ENCODE measurements at regions not wholly inside any gene's neighbourhood (a gene's known extent, or its start where the extent isn't known, plus 50 kb on each side); places are given as distances from the start of the nearest gene placed in this dataset.

DNA sequence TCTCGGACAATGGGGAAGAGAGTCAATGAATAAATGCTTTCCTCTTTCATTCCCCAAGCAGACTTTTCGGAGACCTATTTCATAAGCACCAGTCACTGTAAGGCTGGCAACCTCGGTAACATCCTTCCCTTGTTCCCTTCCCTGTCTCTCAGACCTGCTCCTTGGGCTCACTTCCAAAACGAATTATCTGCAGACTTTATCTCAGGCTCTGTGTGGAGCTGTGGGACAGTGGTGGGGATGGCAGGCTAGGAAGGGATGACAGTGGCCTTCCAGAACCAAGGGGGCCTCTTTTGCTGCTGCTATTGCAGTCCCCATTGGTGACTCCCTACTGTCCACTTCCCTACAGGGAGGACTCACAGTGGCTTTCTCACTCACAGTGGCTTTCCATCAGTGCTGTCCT, 185.6 kb upstream of the MEX3C start:
- no peak overlapping the region for H3K27ac Mint-ChIP-seq
- no peaks in the 10 kb centered on the region for H3K4me1 Mint-ChIP-seq (ENCODE audit: low read depth)
- H3K36me3 ChIP-seq (ENCODE audit: insufficient read depth, low read length): no peaks in the 10 kb centered on the region
- ChIA-PET POLR2A (no interaction called here), CTCF (interaction anchor here (1.3 kb wide), 1 partner anchor 13 kb away, joined by 3 read pairs; no protein-coding TSS in a partner anchor)
- H3K4me3 Mint-ChIP-seq: no peak overlapping the region
- H3K4me3 ChIP-seq (ENCODE audit: low read length): no peak overlapping the region
- no peaks in the 10 kb centered on the region for H3K9me3 ChIP-seq (ENCODE audit: control insufficient read depth in 1 of 2, insufficient read depth in 1 of 2, low read length in 2 of 2)
- peaks cover 5% of the 10 kb centered on the region for H3K27me3 Mint-ChIP-seq
- no peaks in the 10 kb centered on the region for H3K27me3 ChIP-seq (ENCODE audit: control insufficient read depth in 1 of 2, insufficient read depth in 2 of 2, low read length in 2 of 2)
- intact Hi-C loops (cut with DNase I, micrococcal nuclease): no loop called here
- no peak overlapping the region for H3K27ac ChIP-seq (ENCODE audit: low read depth in 1 of 2, low read length in 2 of 2)
- H3K4me1 ChIP-seq (ENCODE audit: insufficient read depth, low read length): no peaks in the 10 kb centered on the region
- no peaks in the 10 kb centered on the region for H3K9me3 Mint-ChIP-seq
- TF ChIP-seq, protein P1, sequence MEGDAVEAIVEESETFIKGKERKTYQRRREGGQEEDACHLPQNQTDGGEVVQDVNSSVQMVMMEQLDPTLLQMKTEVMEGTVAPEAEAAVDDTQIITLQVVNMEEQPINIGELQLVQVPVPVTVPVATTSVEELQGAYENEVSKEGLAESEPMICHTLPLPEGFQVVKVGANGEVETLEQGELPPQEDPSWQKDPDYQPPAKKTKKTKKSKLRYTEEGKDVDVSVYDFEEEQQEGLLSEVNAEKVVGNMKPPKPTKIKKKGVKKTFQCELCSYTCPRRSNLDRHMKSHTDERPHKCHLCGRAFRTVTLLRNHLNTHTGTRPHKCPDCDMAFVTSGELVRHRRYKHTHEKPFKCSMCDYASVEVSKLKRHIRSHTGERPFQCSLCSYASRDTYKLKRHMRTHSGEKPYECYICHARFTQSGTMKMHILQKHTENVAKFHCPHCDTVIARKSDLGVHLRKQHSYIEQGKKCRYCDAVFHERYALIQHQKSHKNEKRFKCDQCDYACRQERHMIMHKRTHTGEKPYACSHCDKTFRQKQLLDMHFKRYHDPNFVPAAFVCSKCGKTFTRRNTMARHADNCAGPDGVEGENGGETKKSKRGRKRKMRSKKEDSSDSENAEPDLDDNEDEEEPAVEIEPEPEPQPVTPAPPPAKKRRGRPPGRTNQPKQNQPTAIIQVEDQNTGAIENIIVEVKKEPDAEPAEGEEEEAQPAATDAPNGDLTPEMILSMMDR (IDR thresholded peaks at IDR 0.05): no peak
- DNase-seq (no peak), ATAC-seq (ENCODE audit: poor library complexity) (no peak)
- no peaks in the 10 kb centered on the region for H3K36me3 Mint-ChIP-seq (ENCODE audit: low read depth)

DNA sequence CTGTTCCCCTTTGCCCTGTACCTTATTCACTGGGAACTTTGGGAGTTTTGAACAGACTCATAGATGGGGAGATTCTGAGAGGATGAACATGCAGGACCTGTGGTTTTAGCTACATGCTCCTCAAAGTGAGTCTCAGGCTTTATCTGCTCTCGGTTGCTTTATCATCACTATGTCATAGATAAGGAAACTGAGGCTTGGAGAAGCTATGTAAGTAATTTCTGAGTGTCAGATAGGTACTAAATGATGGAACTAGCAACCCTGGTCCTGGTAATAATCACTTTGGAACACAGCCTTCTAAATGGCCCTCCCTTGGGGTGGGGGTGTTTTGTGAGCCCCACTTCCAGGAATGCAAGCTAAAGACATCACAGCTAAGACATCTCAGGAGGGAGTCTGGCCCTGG, 186.2 kb upstream of the MEX3C start:
- Mint-ChIP-seq H3K4me1 (ENCODE audit: low read depth) (no peaks in the 10 kb centered on the region), H3K4me3 (no peak overlapping the region), H3K27ac (no peak overlapping the region), H3K36me3 (ENCODE audit: low read depth) (no peaks in the 10 kb centered on the region), H3K27me3 (peaks cover 5% of the 10 kb centered on the region), H3K9me3 (no peaks in the 10 kb centered on the region)
- H3K27me3 ChIP-seq (ENCODE audit: control insufficient read depth in 1 of 2, insufficient read depth in 2 of 2, low read length in 2 of 2): no peaks in the 10 kb centered on the region
- ATAC-seq (ENCODE audit: poor library complexity) (no peak), DNase-seq (no peak)
- no peak overlapping the region for H3K4me3 ChIP-seq (ENCODE audit: low read length)
- H3K4me1 ChIP-seq (ENCODE audit: insufficient read depth, low read length): no peaks in the 10 kb centered on the region
- ChIA-PET CTCF (interaction anchor here (1.3 kb wide), 1 partner anchor 14 kb away, joined by 3 read pairs; no protein-coding TSS in a partner anchor), POLR2A (no interaction called here)
- H3K36me3 ChIP-seq (ENCODE audit: insufficient read depth, low read length): no peaks in the 10 kb centered on the region
- H3K9me3 ChIP-seq (ENCODE audit: control insufficient read depth in 1 of 2, insufficient read depth in 1 of 2, low read length in 2 of 2): no peaks in the 10 kb centered on the region
- TF ChIP-seq, protein P1 (IDR thresholded peaks at IDR 0.05): no peak
- intact Hi-C loops (cut with DNase I, micrococcal nuclease): no loop called here
- H3K27ac ChIP-seq (ENCODE audit: low read depth in 1 of 2, low read length in 2 of 2): no peak overlapping the region

DNA sequence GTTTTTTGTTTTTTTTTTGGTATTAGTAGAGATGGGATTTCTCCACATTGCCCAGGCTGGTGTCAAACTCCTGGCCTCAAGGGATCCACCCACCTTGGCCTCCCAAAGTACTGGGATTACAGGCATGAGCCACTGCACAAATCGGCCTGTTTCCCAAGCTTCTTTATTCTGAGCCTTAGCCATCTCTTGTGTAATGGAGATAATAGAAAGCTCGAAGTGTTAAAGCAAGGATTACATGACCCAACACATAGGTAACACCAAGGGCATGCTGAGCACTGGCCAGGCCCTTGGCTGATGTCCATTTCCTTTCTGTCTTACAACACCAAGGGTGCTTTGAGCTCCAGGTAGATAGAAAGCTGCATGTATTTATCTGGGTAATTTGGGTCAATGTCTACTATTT, 187.8 kb upstream of the MEX3C start:
- ChIA-PET CTCF (no interaction called here), POLR2A (interaction anchor here (0.7 kb wide), 1 partner anchor 24 kb away, joined by 3 read pairs; no protein-coding TSS in a partner anchor)
- DNase-seq (no peak), ATAC-seq (ENCODE audit: poor library complexity) (no peak)
- Mint-ChIP-seq H3K27me3 (peaks cover 5% of the 10 kb centered on the region), H3K4me3 (no peak overlapping the region), H3K9me3 (no peaks in the 10 kb centered on the region), H3K36me3 (ENCODE audit: low read depth) (no peaks in the 10 kb centered on the region), H3K4me1 (ENCODE audit: low read depth) (no peaks in the 10 kb centered on the region), H3K27ac (no peak overlapping the region)
- H3K9me3 ChIP-seq (ENCODE audit: control insufficient read depth in 1 of 2, insufficient read depth in 1 of 2, low read length in 2 of 2): no peaks in the 10 kb centered on the region
- H3K36me3 ChIP-seq (ENCODE audit: insufficient read depth, low read length): no peaks in the 10 kb centered on the region
- H3K27me3 ChIP-seq (ENCODE audit: control insufficient read depth in 1 of 2, insufficient read depth in 2 of 2, low read length in 2 of 2): no peaks in the 10 kb centered on the region
- intact Hi-C loops (cut with DNase I, micrococcal nuclease): loop anchor here in 1 of 2 experiments (5.0 kb wide), 1 partner anchor 273 kb away; no protein-coding TSS in a partner anchor
- TF ChIP-seq, protein P1 (IDR thresholded peaks at IDR 0.05): no peak
- no peak overlapping the region for H3K4me3 ChIP-seq (ENCODE audit: low read length)
- no peak overlapping the region for H3K27ac ChIP-seq (ENCODE audit: low read depth in 1 of 2, low read length in 2 of 2)
- no peaks in the 10 kb centered on the region for H3K4me1 ChIP-seq (ENCODE audit: insufficient read depth, low read length)

Measured in CD4-positive, alpha-beta T cell (primary cell).